OCI-LY1 (cell line): ENCODE measurements at regions not wholly inside any gene's neighbourhood (a gene's known extent, or its start where the extent isn't known, plus 50 kb on each side); places are given as distances from the start of the nearest gene placed in this dataset.
A peak's percentile ranks its signal among the peaks of the same experiment; 100 is the strongest.

Source experiments
- H2AFZ ChIP-seq: fragments of 200-600 bp; sonication (generic), shearing (Covaris generic); 2 replicates; pipeline ENCODE4 v1.6.0; 2014; ENCODE audit warnings: antibody characterized with exemption, mild to moderate bottlenecking, low read length
- H3F3A ChIP-seq: fragments of 200-600 bp; sonication (generic), shearing (Covaris generic); 2 replicates; pipeline ENCODE4 v1.6.0; 2014; ENCODE audit warnings: mild to moderate bottlenecking, antibody characterized with exemption, low read length, moderate library complexity; ENCODE audit not compliant: insufficient read depth
- H3K27ac ChIP-seq: fragments of 200-600 bp; sonication (generic); 2 replicates; pipeline ENCODE4 v1.5.1; 2014; ENCODE audit warnings: low read length, mixed run types, mild to moderate bottlenecking, low read depth; ENCODE audit not compliant: poor library complexity, severe bottlenecking
- H3K27me3 ChIP-seq: fragments of 200-600 bp; sonication (generic); 2 replicates; pipeline ENCODE4 v1.6.0; 2014; ENCODE audit warnings: antibody characterized with exemption, mild to moderate bottlenecking, low read length, moderate library complexity; ENCODE audit not compliant: insufficient read depth
- H3K36me3 ChIP-seq: fragments of 200-600 bp; sonication (generic); 2 replicates; pipeline ENCODE4 v1.6.1; 2014; ENCODE audit warnings: mild to moderate bottlenecking, antibody characterized with exemption, low read length, moderate library complexity, mixed read lengths; ENCODE audit not compliant: insufficient read depth
- H3K4me1 ChIP-seq: fragments of 200-600 bp; sonication (generic); 2 replicates; pipeline ENCODE4 v1.5.1; 2014; ENCODE audit warnings: mild to moderate bottlenecking, low read length, moderate library complexity; ENCODE audit not compliant: insufficient read depth, severe bottlenecking
- H3K4me2 ChIP-seq: fragments of 200-600 bp; sonication (generic), shearing (Covaris generic); 2 replicates; pipeline ENCODE4 v1.6.1; 2014; ENCODE audit warnings: low read length
- H3K4me3 ChIP-seq: fragments of 200-600 bp; sonication (generic); 2 replicates; pipeline ENCODE4 v1.5.1; 2014; ENCODE audit warnings: low read length, low read depth, mild to moderate bottlenecking, mixed read lengths; ENCODE audit not compliant: poor library complexity, severe bottlenecking
- H3K79me2 ChIP-seq: fragments of 200-600 bp; shearing (Covaris generic); 2 replicates; pipeline ENCODE4 v1.6.1; 2016; ENCODE audit warnings: mixed run types, low read length, mixed read lengths; ENCODE audit not compliant: insufficient read depth
- H3K9ac ChIP-seq: fragments of 200-600 bp; sonication (generic), shearing (Covaris generic); 2 replicates; pipeline ENCODE4 v1.6.1; 2014; ENCODE audit warnings: mild to moderate bottlenecking, low read length, mixed read lengths
- H3K9me2 ChIP-seq: fragments of 200-600 bp; sonication (generic), shearing (Covaris generic); 2 replicates; pipeline ENCODE4 v1.6.1; 2014; ENCODE audit warnings: low read depth, mild to moderate bottlenecking, low read length, mixed read lengths
- H3K9me3 ChIP-seq: fragments of 200-600 bp; shearing (Covaris generic); 2 replicates; pipeline ENCODE4 v1.6.1; 2014; ENCODE audit warnings: low read length, mixed read lengths
- H4K20me1 ChIP-seq: fragments of 200-600 bp; sonication (generic), shearing (Covaris generic); 2 replicates; pipeline ENCODE4 v1.6.0; 2016; ENCODE audit warnings: mild to moderate bottlenecking, low read length; ENCODE audit not compliant: insufficient read depth
- CTCF ChIP-seq: fragments of 200-600 bp; sonication (generic), shearing (Covaris generic); IDR thresholded peaks from 2 replicates; pipeline ENCODE4 v1.5.1; 2017; ENCODE audit warnings: mild to moderate bottlenecking, antibody characterized with exemption, low read length, moderate library complexity, mixed read lengths
- EZH2 ChIP-seq: fragments of 200-600 bp; sonication (generic), shearing (Covaris generic); IDR thresholded peaks from 2 replicates; pipeline ENCODE4 v1.8.0; 2017; ENCODE audit warnings: borderline replicate concordance, mixed run types, mild to moderate bottlenecking, antibody characterized with exemption, low read length, moderate library complexity, mixed read lengths

DNA sequence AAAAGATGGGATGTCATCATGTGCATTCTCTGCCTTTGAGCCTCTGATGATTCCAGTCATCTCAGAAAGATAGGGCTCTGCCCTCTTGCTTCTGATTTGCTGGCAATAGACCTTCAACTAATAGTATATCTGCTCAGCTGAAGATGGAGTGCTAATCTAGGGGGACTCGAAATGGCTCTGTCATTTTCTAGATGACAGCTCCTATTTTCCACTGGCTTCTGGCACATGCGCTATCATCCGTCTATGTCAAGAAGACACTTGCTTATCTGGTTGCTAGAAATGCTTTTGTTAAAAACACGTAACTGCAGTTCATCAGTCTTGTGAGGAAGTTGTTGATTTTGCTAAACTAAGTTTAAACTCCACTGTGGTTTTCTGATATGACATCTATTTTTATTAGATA is 265.5 kb upstream of the ZNF608 start:
- Histone ChIP-seq H3K27ac (peak overlapping the region; percentile 82), H2AFZ (no peak overlapping the region), H3K79me2 (no peaks in the 10 kb centered on the region), H3K27me3 (no peaks in the 10 kb centered on the region), H3K9ac (peak overlapping the region; percentile 17; the same call in 1 of the 2 replicates), H3K4me1 (peaks cover 74% of the 10 kb centered on the region), H3K36me3 (no peaks in the 10 kb centered on the region), H3K4me3 (no peak overlapping the region), H3K9me3 (no peaks in the 10 kb centered on the region), H3K9me2 (no peaks in the 10 kb centered on the region), H3F3A (0 out of 2 replicates have a peak, but pooled peaks cover 1% of the 10 kb centered on the region), H3K4me2 (peak overlapping the region; percentile 39), H4K20me1 (no peaks in the 10 kb centered on the region)
- TF ChIP-seq CTCF (no peak), EZH2 (no peak)

DNA sequence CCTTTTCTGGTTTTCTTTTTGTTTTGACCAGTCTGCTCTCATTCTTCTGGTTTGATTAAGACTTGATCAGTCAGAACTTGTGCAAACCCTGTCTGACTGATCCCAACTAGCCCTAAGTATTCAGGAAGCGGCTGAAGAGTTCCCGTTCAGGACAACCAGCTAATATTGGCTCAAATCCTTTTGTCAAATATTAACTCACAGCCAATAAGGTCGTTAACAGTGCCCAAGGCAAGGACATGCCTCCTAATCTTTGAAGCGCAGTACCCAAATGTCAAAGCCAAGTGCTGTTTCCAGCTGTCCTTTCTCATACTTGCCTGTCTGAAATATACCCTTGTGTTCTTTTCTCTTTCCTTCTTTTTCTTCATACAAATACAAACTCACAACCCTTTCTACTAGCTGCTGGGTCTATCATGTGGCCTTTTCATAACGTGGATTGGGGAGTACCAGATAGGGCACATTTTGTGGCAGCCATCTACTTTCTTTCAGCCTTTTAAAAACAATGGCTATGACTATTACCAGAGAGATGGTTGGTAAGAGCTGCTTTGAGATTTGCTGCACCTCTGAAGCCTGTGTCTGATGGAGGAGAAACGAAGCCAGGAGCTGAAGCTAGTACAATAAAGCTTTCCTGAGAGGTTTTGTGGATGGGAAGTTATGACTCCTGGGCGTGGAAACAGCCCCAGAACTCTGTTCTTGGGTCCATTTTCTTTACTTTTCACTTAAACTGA is 266.4 kb upstream of the ZNF608 start:
- no peaks in the 10 kb centered on the region for H4K20me1 ChIP-seq
- peak overlapping the region; percentile 82 for H3K27ac ChIP-seq
- H3K4me3 ChIP-seq, result no peak overlapping the region
- no peaks in the 10 kb centered on the region for H3K9me3 ChIP-seq
- no peaks in the 10 kb centered on the region for H3K79me2 ChIP-seq
- no peaks in the 10 kb centered on the region for H3K36me3 ChIP-seq
- H3K9ac ChIP-seq, result peak overlapping the region; percentile 5
- H3K27me3 ChIP-seq, result no peaks in the 10 kb centered on the region
- no peak for TF ChIP-seq EZH2
- no peak for TF ChIP-seq CTCF
- peak overlapping the region; percentile 81 for H2AFZ ChIP-seq
- H3F3A ChIP-seq, result no peaks in the 10 kb centered on the region
- H3K4me2 ChIP-seq, result peak overlapping the region; percentile 39; the same call in 1 of the 2 replicates
- no peaks in the 10 kb centered on the region for H3K9me2 ChIP-seq
- peaks cover 64% of the 10 kb centered on the region for H3K4me1 ChIP-seq

GRCh38 chr5:125014202-125014601 is 267.8 kb upstream of the ZNF608 start:
- Histone ChIP-seq H3K9ac (no peak overlapping the region), H3K27me3 (no peaks in the 10 kb centered on the region), H3K9me3 (no peaks in the 10 kb centered on the region), H3K4me2 (no peak overlapping the region), H2AFZ (0 out of 2 replicates have a peak overlapping the region, but pooled peaks have one; percentile 50), H3K36me3 (no peaks in the 10 kb centered on the region), H3K4me1 (peaks cover 51% of the 10 kb centered on the region), H3K27ac (peak overlapping the region; percentile 51), H3F3A (no peaks in the 10 kb centered on the region), H3K9me2 (no peaks in the 10 kb centered on the region), H3K4me3 (no peak overlapping the region), H4K20me1 (no peaks in the 10 kb centered on the region), H3K79me2 (no peaks in the 10 kb centered on the region)
- TF ChIP-seq EZH2, result no peak
- TF ChIP-seq CTCF, result no peak
